Erythroblast (primary cell): ENCODE measurements at regions not wholly inside any gene's neighbourhood (a gene's known extent, or its start where the extent isn't known, plus 50 kb on each side); places are given as distances from the start of the nearest gene placed in this dataset.

ENCODE experiments used
- GATA1 ChIP-seq: IDR thresholded peaks from 2 replicates; pipeline ENCODE4 v1.6.1; 2011; ENCODE audit warnings: low read depth, mild to moderate bottlenecking, control low read depth, low read length, moderate library complexity
- POLR2A ChIP-seq: IDR thresholded peaks from 2 replicates; pipeline ENCODE4 v1.6.1; 2011; ENCODE audit warnings: mild to moderate bottlenecking, low read length

DNA sequence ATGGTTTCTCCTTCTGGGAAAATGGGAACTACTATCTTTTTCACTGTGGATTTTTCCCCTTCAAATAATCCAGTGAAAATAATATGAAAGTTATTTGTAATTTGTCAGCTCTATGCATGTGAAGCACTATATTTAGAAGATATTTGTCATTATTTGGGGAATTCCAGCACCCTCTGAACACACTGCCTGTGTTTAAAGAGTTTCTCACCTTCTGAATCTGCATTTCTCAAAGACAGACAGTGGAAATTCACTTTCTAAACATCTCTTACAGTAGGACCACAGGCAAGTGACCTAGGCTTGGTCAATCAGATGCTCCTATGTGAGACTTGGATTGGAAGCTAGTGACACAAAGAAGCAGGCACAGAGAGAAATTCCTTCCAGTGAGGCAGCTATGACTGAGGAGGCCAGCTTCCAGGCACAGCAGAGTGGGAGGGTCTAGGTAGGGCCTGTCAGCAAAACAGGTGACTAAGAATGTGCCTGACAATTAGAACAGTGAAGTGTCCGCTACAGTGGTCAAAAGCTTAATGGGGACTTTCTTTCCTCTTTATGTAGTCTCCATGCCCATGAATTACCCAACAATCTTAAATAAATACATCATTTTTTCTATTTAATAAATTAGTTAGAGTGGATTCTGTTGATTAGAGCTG, 167.2 kb downstream of the HMHB1 start:
- TF ChIP-seq POLR2A (no peak), GATA1 (no peak)
